Dermis blood vessel endothelial cell (primary cell): ENCODE measurements at regions not wholly inside any gene's neighbourhood (a gene's known extent, or its start where the extent isn't known, plus 50 kb on each side); places are given as distances from the start of the nearest gene placed in this dataset.
"Not testable (repeated sequence)": the region's sequence is repeated elsewhere in the genome, so short reads cannot be mapped to it uniquely, and the experiment has no call there.

Experiments used
- DNase-seq: peaks from one replicate; pipeline ENCODE4 v3.0.0; 2010

DNA sequence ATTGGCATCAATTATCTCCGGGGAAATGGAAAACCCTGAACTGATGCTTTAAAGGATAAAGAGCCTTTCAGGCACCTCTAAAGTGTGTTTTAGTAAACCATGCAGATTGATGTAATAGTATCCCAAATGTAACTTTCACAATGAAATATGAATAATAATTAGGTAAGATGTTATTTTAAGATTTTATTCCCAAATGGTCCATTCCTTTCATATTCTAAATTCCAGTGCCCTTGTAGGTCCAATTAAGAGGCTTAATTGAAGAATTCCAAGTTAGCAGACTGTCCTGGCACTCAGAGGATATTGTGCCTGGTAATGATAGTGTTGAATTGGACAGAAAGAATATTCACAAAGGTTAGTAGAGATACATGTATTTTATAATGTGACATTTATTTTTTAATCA lies 352.5 kb upstream of the NUDT12 start:
- DNase-seq, result no peak

DNA sequence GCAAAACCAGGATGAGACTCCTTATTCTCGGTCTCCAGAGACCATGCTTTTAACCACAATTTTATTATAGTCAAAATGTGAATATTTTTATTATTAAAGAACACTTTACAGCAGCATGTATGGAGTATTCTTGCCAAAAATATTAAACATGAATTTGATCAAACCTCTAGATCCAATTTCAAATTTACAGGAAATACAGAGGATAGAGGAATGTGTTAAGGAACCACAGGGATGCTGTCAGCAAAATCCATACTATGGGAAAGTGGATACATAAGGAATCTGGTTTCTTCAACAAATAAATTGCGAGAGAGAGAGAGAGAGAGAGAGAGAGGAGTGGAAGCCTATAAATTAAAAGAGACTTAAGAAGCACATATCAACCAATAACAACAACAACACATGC lies 348.2 kb upstream of the NUDT12 start:
- DNase-seq, result no peak

DNA sequence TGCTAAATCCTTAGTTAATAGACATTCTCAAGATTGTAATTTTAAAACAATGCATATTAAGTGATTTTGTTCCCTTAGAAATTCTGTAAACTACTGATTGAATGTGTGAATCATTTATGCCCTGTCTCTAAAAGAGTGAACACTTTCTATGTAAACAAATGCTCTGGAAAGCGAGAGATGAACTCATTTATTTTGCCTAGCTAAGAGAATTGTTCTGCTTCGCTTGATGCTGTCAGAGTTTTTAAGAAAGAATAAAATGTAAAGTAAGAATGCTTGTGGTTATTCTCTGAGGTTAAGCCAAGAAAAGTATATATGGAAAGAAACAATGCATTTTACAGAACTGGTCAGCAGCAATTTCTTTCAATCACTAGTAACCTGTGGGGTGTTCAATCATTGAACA lies 347.4 kb upstream of the NUDT12 start:
- DNase-seq, result no peak

DNA sequence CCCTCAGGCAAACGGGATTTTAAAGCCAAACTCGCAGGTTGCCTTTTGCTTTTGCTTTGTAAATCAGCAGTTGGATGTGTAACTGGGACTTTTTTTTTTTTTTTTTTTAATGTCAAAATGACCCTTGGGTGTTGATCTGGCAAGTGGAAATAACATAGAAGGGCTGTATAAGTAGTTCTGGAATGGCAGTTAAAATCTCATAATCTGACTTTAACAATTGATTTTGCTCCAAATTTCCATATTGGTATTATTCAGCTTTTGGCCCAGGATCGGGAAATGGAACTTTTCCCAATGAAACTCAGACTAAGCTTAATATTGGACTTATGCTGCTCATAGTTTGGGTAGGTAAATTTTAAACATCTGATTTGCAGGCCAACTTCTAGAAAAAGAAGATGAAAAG lies 346.8 kb upstream of the NUDT12 start:
- no peak for DNase-seq

DNA sequence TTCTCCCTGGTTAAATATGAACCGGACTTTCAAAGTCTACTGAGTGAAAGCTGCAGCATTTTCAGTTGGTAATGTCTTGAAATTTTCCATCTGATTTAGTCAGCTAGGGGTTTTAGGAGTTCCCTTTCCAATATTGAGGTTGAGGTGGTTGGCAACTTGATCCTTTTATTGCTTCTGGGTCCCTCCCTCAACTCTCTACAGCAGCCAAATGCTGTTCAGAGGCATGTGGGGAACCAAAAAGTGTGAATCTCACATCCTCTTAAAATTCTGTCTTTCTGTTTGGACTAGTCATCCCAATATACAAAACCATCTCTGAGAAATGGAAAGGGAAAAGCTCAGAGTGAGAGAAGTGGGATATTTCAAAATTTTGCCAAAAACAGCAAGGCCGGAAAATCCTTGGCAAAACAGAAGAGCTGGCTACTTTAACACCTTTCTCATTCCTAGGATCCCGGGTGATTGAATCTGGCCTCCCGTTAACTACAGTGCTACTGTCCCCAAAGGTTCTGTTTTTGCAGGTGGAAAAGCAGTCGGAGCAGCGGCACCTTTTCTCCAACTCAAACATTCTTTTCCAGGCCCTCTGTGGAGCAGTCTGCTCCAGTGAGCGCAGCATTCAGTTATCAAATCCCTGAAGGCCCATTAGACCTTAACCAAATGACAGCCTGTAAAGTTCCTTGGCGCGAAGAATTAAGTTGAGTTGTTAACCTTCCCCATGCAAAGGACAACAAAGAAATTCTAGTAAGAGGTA lies 345.9 kb upstream of the NUDT12 start:
- DNase-seq, result no peak

DNA sequence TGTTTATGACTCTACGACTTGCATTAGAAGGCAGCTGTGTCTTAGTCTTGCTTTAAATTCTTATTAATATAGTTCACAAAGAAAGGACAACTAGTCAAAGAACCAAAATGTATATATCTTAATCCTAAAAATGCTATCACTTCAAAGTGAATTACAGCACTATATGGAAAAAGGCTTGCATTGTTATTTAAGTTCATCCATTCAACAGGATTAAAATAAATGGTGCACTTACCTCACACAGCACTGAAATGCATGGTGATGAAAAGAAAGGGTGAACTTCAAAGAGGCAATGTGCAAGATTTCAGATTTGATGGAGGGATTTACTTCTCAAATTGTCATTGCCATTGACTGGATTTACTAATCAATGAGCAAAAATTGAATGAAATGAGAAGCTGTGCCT lies 344.4 kb upstream of the NUDT12 start:
- no peak for DNase-seq

DNA sequence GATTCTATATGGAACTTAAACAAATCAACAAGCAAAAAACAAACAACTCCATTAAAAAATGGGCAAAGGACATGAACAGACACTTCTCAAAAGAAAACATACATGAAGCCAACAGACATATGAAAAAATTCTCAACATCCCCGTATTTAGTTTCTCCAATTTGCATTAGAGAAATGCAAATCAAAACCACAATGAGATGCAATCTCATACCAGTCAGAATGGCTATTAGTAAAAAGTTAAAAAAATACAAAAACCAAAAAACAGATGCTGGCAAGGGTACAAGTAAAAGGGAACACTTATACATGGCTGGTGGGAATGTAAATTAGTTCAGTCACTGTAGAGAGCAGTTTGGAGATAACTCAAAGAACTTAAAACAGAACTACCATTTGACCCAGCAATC lies 342.1 kb upstream of the NUDT12 start:
- no peak for DNase-seq

DNA sequence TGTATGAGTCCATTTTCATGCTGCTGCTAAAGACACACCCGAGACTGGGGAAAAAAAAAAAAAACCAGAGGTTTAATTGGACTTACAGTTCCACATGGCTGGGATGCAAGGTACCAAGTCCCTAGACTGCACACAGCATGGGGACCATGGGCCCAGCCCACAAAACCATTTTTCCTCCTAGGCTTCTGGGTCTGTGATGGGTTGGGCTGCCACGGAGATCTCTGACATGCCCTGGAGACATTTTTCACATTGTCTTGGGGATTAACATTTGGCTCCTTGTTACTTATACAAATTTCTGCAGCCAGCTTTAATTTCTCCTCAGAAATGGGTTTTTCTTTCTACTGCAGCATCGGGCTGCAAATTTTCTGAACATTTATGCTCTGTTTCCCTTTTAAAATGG lies 340.3 kb upstream of the NUDT12 start:
- DNase-seq, result no peak

DNA sequence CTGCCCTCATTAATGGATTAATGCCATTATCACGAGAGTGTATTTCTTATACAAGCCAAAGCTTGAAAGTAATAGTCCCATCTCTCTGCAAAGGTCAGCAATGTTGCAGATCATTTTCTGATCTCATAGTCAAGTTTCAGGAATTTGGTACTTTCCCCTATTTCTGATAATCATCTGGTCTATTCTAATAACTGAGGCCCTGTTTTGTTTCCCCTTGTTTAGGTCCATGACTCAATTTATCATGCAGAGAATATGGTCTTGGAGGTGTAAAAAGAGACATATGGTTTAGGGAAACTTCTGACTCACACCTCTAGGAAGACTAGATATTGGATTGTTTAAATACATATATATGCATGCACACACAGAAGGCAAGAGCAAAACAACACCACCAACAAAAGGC lies 339.3 kb upstream of the NUDT12 start:
- DNase-seq, result no peak

DNA sequence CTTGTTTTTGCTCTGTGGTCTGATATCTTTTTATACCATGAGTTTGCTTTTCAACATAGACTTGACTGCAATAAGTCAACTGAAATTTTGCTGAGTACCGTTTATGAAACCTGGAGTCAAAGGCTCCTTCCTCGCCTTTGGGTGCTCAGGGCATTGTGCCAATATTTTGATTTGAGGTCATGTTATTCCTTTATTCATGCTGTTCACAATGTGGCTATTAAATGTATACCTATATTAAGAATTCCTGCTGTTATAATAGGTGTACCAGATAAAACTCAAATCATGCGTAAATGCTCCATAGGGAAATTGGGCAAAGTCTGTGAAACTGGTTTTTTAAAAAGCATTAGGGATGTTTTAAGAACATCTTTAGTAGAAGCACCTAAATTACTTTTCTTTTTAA lies 334.0 kb upstream of the NUDT12 start:
- no peak for DNase-seq

DNA sequence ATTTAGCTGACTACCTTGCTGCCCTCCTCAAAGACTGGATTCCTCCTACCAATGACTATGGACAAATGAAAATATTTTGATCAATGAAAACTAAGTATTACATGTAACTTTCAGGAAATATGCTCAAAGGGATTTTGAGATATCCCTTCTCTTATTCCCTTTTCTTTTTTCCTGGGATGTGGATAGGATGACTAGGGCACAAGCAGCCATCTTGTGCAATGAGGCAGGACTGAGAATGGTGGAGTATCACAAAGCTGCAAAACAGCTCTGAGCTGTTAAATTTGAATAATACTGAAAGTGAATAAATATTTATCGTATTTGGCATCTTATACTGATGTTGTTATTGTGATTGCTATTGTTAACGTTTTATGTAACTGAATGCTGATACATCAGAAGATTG lies 333.1 kb upstream of the NUDT12 start:
- no peak for DNase-seq

DNA sequence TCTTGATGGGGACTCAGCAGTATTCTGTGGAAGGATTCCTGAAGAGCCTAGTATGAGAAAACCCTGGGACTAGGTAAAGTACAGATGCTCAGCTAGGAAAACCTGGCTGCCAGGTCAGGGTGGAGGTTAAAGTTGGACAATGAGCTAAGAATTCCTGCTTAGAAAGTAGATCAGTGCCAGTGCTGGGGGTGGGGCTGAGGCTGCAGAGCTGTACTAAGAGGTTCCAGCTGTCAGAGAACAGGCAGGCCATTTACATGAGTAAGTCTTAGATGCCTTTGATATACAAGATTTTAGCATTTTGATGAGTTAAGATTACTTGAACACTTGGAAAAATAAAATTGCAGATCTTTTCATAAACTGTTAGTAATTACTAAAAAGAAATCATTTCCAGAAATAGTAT lies 332.3 kb upstream of the NUDT12 start:
- no peak for DNase-seq

DNA sequence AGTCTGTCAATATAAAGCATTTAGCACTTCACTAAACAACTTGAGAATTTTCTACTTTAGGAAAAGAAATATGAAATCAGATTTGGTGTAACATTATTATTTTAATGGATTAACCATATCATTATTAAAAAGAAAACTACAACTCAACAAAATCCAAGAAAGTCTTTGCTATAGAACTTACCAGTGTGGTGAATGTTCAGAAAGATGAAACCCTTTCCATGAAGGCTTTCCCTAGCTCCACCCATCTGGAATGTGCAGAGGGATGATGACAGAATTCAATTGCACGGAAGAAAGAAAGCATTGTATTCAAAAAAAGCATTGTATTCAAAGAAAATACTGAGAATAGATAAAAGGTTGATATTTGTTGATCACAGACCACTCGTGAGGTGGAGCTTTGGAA lies 328.6 kb upstream of the NUDT12 start:
- DNase-seq, result no peak

DNA sequence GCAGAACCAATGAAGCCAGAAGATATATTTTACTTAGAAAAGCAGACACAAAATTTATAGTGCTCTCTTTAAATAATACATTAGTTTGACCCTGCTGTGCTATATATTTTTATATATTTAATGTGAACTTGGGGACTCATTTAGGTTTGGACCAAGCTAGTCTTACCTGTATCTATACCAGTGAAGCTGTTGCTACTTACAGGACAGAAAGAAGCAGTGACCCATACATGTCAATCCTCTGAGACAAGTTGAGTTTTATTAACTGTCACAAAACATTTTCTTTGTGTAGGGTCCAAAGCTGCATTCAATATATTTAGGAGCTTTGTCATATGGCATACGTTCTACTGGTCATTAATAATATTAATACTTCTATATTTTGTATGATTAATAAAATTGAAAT lies 327.7 kb upstream of the NUDT12 start:
- no peak for DNase-seq

DNA sequence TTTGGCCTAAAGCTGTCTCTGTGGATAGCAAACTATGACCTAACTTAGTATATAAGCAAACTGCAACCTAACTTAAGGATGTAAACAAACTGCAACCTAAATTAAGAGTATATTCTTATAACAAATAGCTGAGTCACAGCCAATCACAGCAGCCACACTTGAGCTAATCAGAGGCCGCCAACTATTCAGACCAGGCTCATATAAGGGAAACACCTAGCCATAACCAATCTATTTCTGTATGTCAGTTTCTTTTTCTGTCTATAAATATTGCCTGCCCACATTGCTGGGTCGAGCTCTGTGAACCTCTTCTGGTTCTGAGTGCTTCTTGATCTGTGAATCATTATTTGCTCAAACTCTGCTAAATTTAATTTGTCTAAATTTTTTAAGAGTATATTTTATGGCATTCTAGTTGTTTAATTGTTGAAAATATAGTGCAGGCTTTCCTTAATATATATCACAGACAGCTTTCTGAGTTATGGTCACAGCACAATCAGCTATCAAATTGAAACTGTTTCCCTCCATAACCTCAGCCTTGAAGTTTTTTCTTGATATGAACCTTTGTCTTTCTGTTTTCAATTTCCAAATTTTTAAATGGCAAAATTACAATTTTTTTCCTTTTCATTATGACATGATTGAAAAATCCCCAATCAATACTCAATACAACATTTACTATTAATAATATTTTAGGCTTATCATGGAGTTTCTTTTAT lies 327.1 kb upstream of the NUDT12 start:
- no peak for DNase-seq

DNA sequence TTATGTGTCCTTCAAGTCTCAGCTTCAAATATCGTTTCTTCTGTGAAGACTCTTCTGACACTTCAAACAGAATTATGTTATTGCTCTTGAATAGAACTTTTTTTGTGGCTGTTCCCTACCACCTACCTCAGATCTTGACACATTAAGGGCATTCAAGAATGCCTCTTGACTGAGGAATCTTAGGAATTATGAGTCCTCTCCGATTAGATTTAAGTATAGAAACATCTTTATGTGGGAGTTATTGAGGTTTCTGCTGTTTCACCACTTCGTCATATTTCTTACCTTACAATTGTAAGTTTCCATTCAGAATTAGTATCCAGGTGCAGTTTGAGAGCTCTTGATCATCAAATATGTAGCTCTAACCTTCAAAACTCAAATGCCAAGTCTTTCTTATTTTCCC lies 324.2 kb upstream of the NUDT12 start:
- DNase-seq, result no peak

DNA sequence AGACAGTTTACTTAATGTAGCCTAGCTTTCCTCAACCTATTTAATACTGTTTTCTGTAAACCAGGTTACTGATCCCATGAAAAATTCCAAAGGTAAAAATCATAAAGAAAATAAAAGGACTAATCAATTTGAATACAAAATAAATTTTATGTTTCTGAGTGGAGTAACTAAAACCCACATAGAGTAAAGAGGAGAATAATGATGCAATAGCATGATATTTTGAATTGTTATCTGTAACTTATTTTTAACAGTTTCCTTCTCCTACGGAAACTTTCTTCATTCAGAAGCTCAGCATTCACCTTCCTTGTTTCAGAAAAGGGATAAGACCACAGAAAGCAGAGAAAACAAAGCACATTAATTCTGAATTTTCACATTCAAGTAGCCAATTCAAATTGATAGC lies 320.6 kb upstream of the NUDT12 start:
- no peak for DNase-seq

DNA sequence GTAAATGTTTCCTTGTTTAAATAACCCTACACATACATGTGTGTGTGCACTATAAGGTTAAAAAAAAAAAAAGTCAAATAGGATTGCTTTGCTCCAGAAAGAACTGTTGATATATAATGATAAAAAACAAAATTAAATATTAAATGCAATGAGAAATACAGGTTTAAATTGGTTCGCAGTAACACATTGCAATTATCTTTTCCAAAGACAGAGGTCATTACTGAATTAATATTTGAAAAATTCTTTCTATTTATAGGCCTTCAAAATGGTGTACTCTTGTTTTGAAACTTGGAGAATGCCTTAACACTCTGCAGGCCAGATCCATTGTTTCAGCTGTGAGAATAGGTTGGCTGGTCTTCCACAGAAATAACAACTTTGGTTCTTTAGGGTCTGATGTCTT lies 319.0 kb upstream of the NUDT12 start:
- DNase-seq, result no peak

DNA sequence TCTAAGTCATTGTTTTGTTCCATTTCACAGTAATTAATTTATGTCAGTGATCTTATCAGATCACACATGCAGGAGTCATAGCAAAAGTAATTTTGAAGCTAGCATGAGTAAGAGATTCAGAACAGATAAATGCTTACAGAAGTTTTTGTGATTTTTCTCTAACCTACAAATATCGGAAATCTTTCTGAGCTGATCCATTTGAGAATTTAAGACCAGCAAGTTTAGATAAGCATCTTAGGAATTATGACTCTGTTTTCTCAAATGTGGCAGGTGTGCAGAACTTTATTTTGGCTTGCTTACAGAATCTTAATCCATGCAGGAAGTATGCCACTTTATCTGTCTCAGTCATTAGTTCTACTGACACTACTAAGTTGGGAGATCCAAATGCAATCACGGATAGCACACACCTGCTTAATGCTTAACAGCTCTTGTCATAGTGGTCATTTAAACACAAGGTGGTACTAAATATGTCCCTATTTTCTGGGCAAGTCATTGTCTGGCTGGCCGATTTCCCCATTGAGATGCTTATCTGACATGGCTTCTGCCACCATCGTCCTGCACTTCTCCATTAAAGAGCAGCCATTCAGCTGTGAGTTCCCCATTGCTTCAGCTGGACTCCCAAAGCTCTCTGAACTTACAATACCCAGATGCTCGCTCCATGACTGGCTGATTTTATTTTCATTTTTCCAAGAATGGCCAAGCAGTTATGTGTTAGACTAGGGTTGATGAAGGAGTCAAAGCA lies 305.4 kb upstream of the NUDT12 start:
- DNase-seq, result no peak

DNA sequence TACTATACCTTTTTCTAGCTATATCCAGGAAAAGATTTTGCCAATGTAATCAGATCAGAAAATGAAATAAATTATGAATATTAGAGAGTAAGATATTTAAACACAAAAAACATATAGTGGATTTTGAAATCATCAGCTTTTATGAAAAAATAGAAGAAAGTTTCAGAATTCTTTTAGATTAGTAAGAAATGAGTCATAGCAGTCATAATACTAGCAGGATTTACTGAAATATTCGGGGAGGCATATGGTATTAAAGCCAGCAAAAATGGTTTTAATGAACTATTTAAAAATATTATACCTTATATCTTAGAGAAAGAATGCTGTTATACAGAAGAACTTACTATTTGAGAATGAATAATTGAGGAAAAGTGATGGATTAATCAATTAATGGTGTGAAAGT lies 303.6 kb upstream of the NUDT12 start:
- DNase-seq, result no peak

DNA sequence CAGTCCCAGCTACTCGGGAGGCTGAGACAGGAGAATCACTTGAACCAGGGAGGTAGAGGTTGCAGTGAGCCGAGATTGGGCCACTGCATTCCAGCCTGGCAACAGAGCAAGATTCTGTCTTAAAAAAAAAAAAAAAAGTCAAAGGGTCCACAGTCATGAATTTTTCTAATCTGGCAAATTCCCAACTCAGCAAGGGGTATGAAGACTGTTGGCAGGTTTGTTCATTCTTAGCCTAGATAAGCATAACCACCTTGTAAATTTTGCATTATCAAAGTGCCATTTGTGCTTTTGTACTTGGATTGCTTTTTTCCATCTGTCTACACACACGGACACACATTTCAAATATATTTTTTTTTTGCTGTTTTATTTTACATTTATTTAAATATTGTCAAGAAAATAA lies 299.8 kb upstream of the NUDT12 start:
- DNase-seq, result no peak

DNA sequence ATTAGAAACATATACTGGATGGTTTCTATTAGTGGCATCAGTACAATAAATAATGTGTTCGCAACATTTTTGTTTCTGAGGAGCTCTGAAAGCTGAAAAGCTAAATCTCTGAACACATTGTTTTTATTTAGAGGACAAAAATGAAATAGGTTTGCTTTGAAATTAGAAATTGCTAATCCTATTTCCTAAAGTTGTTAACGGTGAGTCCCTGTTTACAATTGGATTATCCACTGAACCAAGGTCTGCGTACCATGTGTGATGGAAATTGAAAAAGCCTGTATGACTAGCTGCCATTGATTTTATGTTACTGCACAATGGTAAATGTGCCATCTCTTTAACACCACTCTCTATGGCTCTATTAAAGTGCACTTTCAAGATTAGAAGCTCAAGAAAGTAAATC lies 297.7 kb upstream of the NUDT12 start:
- DNase-seq, result no peak

DNA sequence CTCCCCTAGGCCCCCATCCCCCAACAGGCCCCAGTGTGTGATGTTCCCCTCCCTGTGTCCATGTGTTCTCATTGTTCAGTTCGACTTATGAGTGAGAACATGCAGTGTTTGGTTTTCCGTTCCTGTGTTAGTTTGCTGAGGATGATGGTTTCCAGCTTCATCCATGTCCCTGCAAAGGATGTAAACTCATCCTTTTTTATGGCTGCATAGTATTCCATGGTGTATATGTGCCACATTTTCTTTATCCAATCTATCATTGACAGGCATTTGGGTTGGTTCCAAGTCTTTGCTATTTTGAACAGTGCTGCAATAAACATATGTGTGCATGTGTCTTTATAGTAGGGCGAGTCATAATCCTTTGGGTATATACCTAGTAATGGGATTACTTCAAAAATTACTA lies 295.8 kb upstream of the NUDT12 start:
- DNase-seq, result not testable (repeated sequence)

DNA sequence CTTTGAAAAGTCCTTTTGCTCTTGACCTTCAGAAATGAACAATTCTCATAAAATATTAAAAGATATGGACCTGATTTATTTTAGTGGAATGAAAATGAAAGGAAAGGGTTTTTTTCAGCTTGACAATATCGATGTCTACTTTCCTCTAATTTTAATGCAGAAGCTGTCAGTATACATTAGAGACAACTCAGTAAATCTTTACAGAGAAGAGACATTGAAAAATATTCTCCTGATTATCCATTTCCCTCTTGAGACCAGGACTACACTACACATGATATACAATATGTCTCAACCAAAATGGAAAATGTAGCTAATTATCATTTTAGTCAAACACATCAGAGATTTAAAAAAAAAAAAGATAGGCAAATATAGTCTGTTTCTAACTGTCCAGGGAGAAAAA lies 288.5 kb upstream of the NUDT12 start:
- no peak for DNase-seq
